ENCODE measurements at regions not wholly inside any gene's neighbourhood (a gene's known extent, or its start where the extent isn't known, plus 50 kb on each side); places are given as distances from the start of the nearest gene placed in this dataset.

GRCh38 chr1:99445071-99445470 lies 180.8 kb downstream of the PLPPR4 start:
- no peak for TF ChIP-seq CTCF (IDR thresholded peaks at IDR 0.05; ENCODE audit: insufficient read depth, low read depth, low read length)
- no peak overlapping the region for H3K4me3 ChIP-seq (ENCODE audit: low read depth, low read length)
- no peak for DNase-seq (ENCODE audit: low read depth)

DNA sequence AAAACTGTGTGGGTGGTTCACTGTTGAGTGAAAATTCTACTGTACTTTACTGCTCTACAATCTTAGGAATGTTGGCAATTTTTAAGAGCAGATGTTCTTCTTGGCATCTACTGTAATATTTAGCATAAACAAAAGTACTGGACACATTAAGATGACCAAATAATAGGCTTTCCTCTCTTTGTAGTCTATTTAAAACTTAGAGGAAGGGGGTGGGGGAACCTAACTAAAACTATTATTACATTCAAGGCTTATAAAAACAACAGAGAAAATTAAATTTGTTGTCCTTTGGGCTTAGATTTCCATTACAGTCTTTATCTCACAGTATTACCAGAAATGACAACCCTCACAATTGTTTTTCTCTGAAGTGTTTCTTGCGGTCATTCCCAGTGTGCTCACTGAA lies 181.2 kb downstream of the PLPPR4 start:
- DNase-seq (ENCODE audit: low read depth): peak; percentile 59
- TF ChIP-seq CTCF (IDR thresholded peaks at IDR 0.05; ENCODE audit: insufficient read depth, low read depth, low read length): no peak
- no peak overlapping the region for H3K4me3 ChIP-seq (ENCODE audit: low read depth, low read length)

DNA sequence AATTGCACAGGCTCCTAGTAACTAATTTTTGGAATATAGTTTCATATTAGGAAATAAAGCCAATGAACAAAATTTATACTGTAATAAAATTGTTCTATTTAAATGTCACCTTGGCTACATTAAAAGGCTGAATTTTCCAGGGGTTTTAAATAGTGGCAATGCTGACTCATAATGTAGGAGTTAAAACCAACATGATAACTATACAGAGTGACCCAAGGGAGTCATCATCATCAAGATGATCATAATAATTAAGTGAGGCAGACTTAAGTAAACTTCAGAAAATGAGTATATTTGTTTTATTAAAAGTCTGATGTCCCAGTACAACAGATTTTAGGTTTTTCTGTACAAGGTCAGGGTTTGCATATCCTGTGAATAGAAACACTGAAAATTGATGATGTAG lies 183.4 kb downstream of the PLPPR4 start:
- no peak overlapping the region for H3K4me3 ChIP-seq (ENCODE audit: low read depth, low read length)
- no peak for DNase-seq (ENCODE audit: low read depth)
- no peak for TF ChIP-seq CTCF (IDR thresholded peaks at IDR 0.05; ENCODE audit: insufficient read depth, low read depth, low read length)

- DNase-seq (ENCODE audit: low read depth): no peak
- no peak for TF ChIP-seq CTCF (IDR thresholded peaks at IDR 0.05; ENCODE audit: insufficient read depth, low read depth, low read length)
Measured at GRCh38 chr1:99455760-99456159, 190.2 kb upstream of the PALMD start.

GRCh38 chr1:99456536-99456935 lies 189.4 kb upstream of the PALMD start:
- TF ChIP-seq CTCF (IDR thresholded peaks at IDR 0.05; ENCODE audit: insufficient read depth, low read depth, low read length): no peak
- no peak overlapping the region for H3K4me3 ChIP-seq (ENCODE audit: low read depth, low read length)
- peak; percentile 21 for DNase-seq (ENCODE audit: low read depth)

More at GRCh38 chr1:99455760-99456159, 190.2 kb upstream of the PALMD start:
- H3K4me3 ChIP-seq (ENCODE audit: low read depth, low read length): no peak overlapping the region

DNA sequence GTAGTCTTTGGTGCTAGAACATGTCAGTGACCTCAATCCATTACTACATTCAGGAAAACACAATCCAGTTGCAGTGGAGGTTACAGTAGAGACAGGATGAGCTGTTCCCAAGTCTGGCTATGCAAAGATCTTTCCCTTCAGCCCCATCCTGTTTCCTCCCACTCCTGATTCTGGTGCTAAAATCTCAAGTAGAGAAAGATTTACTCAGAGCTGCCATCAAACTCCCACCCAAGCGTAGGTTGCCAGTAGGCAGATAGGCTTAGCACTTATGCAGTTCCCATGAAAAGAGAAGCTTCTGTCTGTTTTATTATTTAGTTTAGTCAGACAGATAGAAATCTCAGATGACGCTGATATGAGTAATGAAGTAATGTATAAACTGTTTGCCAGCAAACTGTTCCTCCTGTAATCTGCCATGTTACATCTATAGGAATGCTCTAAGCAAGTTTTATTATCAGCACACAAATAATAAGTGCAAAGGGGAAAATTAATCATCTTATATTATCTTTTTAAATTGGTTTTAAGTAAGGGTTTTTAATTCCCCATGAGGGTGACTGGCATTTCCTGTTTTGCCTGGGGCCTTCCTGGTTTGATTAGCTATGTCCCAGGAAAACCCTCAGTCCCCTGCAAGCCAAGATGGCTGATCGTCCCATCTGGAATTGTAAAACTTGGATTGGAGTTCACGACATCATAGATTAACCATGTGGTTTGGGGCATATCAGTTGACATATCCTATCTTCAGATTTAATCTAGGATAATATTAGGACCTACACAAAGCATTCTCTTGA lies 188.3 kb upstream of the PALMD start:
- H3K4me3 ChIP-seq (ENCODE audit: low read depth, low read length): no peak overlapping the region
- peak; percentile 80 for DNase-seq (ENCODE audit: low read depth)
- no peak for TF ChIP-seq CTCF (IDR thresholded peaks at IDR 0.05; ENCODE audit: insufficient read depth, low read depth, low read length)

- no peak overlapping the region for H3K4me3 ChIP-seq (ENCODE audit: low read depth, low read length)
- no peak for DNase-seq (ENCODE audit: low read depth)
Measured at GRCh38 chr1:99461499-99461898, 184.4 kb upstream of the PALMD start.

More at GRCh38 chr1:99461499-99461898, 184.4 kb upstream of the PALMD start:
- TF ChIP-seq CTCF (IDR thresholded peaks at IDR 0.05; ENCODE audit: insufficient read depth, low read depth, low read length): no peak

Data from fibroblast of villous mesenchyme (primary cell).